ENCODE measurements at regions not wholly inside any gene's neighbourhood (a gene's known extent, or its start where the extent isn't known, plus 50 kb on each side); places are given as distances from the start of the nearest gene placed in this dataset.

GRCh38 chr21:27244352-27244751 lies 277.5 kb upstream of the ADAMTS5 start:
- Histone ChIP-seq H3K4me3 (replicated peaks in 1 of 3; ENCODE audit: insufficient read depth in 1 of 3, low read depth in 1 of 3, low read length in 3 of 3) (no peak overlapping the region), H3K27ac (ENCODE audit: insufficient read depth, low read depth, low read length) (no peak overlapping the region), H3K9ac (replicated peaks; ENCODE audit: extremely low read depth, insufficient read depth, low read length) (no peak overlapping the region), H3K27me3 (ENCODE audit: control insufficient read depth in 2 of 2, insufficient read depth in 2 of 2, low read length in 2 of 2) (no peaks in the 10 kb centered on the region), H3K4me1 (ENCODE audit: control insufficient read depth, extremely low read depth, insufficient read depth, low read length) (no peaks in the 10 kb centered on the region), H3K9me1 (replicated peaks; ENCODE audit: control insufficient read depth, extremely low read depth, insufficient read depth, low read length) (no peaks in the 10 kb centered on the region), H3K79me2 (ENCODE audit: control insufficient read depth, insufficient read depth, low read length) (no peaks in the 10 kb centered on the region), H3K4me2 (ENCODE audit: insufficient read depth, low read length) (no peak overlapping the region), H2AFZ (ENCODE audit: low read depth, low read length) (no peak overlapping the region), H3K36me3 (ENCODE audit: control insufficient read depth in 2 of 2, extremely low read depth in 1 of 2, insufficient read depth in 2 of 2, low read length in 2 of 2) (no peaks in the 10 kb centered on the region), H3K9me3 (replicated peaks; ENCODE audit: control insufficient read depth, insufficient read depth, low read length) (no peaks in the 10 kb centered on the region), H4K20me1 (replicated peaks; ENCODE audit: control insufficient read depth, extremely low read depth, insufficient read depth, low read length) (no peaks in the 10 kb centered on the region)
- ChIA-PET CTCF (no interaction called here), POLR2A (no interaction called here)
- DNase-seq (ENCODE audit: low read depth, low spot score) (no peak), FAIRE-seq (no peak)
- BruUV-seq (replicated peaks) = no TSS peak
- intact Hi-C loops (cut with micrococcal nuclease) (no loop called here), dilution Hi-C loops (cut with MboI; ENCODE audit: extremely low pct_ligation_motif_present, low sequenced_read_pairs) (no loop called here)
- TF ChIP-seq MYC (IDR thresholded peaks at IDR 0.05; ENCODE audit: low read depth, low read length) (no peak), MAX (IDR thresholded peaks at IDR 0.05; ENCODE audit: insufficient read depth, insufficient read length) (no peak), GATA2 (IDR thresholded peaks at IDR 0.05; ENCODE audit: insufficient read depth, insufficient read length, low read depth, low read length) (no peak), FOS (IDR thresholded peaks at IDR 0.05; ENCODE audit: borderline replicate concordance, insufficient read depth, low read length) (no peak)

- CTCF ChIA-PET = no interaction called here
- TF ChIP-seq CTCF (IDR thresholded peaks at IDR 0.05; ENCODE audit: extremely low read depth in 1 of 2, insufficient read depth in 1 of 2, low read depth in 1 of 2, low read length in 2 of 2) = no peak
- TF ChIP-seq JUN (IDR thresholded peaks at IDR 0.05; ENCODE audit: borderline replicate concordance, insufficient read depth, insufficient read length, low read depth) = no peak
- no peak for TF ChIP-seq FOS (IDR thresholded peaks at IDR 0.05; ENCODE audit: borderline replicate concordance, insufficient read depth, low read length)
- TF ChIP-seq MYC (IDR thresholded peaks at IDR 0.05; ENCODE audit: low read depth, low read length) = no peak
- TF ChIP-seq MAX (IDR thresholded peaks at IDR 0.05; ENCODE audit: insufficient read depth, insufficient read length) = no peak
- no peak for TF ChIP-seq POLR2AphosphoS5 (IDR thresholded peaks at IDR 0.05; ENCODE audit: insufficient read depth, low read depth, low read length)
- no peak for TF ChIP-seq POLR2A (IDR thresholded peaks at IDR 0.05; ENCODE audit: low read depth, low read length)
- TF ChIP-seq EZH2 (IDR thresholded peaks at IDR 0.05; ENCODE audit: borderline replicate concordance, low read depth, low read length, severe bottlenecking) = no peak
- TF ChIP-seq GATA2 (IDR thresholded peaks at IDR 0.05; ENCODE audit: insufficient read depth, insufficient read length, low read depth, low read length) = no peak
Observed at GRCh38 chr21:27240839-27241238, 274.0 kb upstream of the ADAMTS5 start.

More at GRCh38 chr21:27240839-27241238, 274.0 kb upstream of the ADAMTS5 start:
- Histone ChIP-seq H3K9ac (replicated peaks; ENCODE audit: extremely low read depth, insufficient read depth, low read length) (no peak overlapping the region), H3K79me2 (ENCODE audit: control insufficient read depth, insufficient read depth, low read length) (no peaks in the 10 kb centered on the region), H3K36me3 (ENCODE audit: control insufficient read depth in 2 of 2, extremely low read depth in 1 of 2, insufficient read depth in 2 of 2, low read length in 2 of 2) (no peaks in the 10 kb centered on the region), H3K4me1 (ENCODE audit: control insufficient read depth, extremely low read depth, insufficient read depth, low read length) (no peaks in the 10 kb centered on the region), H3K9me3 (replicated peaks; ENCODE audit: control insufficient read depth, insufficient read depth, low read length) (no peaks in the 10 kb centered on the region), H2AFZ (ENCODE audit: low read depth, low read length) (no peak overlapping the region), H3K9me1 (replicated peaks; ENCODE audit: control insufficient read depth, extremely low read depth, insufficient read depth, low read length) (no peaks in the 10 kb centered on the region), H3K4me2 (ENCODE audit: insufficient read depth, low read length) (no peak overlapping the region), H4K20me1 (replicated peaks; ENCODE audit: control insufficient read depth, extremely low read depth, insufficient read depth, low read length) (no peaks in the 10 kb centered on the region), H3K27ac (ENCODE audit: insufficient read depth, low read depth, low read length) (no peak overlapping the region), H3K27me3 (ENCODE audit: control insufficient read depth in 2 of 2, insufficient read depth in 2 of 2, low read length in 2 of 2) (no peaks in the 10 kb centered on the region), H3K4me3 (replicated peaks in 1 of 3; ENCODE audit: insufficient read depth in 1 of 3, low read depth in 1 of 3, low read length in 3 of 3) (no peak overlapping the region)
- BruUV-seq (replicated peaks) = no TSS peak
- no peak for FAIRE-seq
- intact Hi-C loops (cut with micrococcal nuclease) (no loop called here), dilution Hi-C loops (cut with MboI; ENCODE audit: extremely low pct_ligation_motif_present, low sequenced_read_pairs) (no loop called here)
- POLR2A ChIA-PET = no interaction called here
- DNase-seq (ENCODE audit: low read depth, low spot score) = no peak
